Vagina (tissue), 2 donors: ENCODE measurements at regions not wholly inside any gene's neighbourhood (a gene's known extent, or its start where the extent isn't known, plus 50 kb on each side); places are given as distances from the start of the nearest gene placed in this dataset.

Source experiments
- POLR2A ChIP-seq, 2 donors: fragments of 450-650 bp; IDR thresholded peaks; one replicate each; pipeline ENCODE4 v1.6.1; 2017; ENCODE audit warnings: antibody characterized with exemption in 2 of 2, mild to moderate bottlenecking in 2 of 2, moderate library complexity in 2 of 2
- TF ChIP-seq, protein P1 (sequence below), 3 experiments: fragments of 450-650 bp in 2 of 3; fragments of 200-600 bp in 1 of 3; sonication (generic) in 1 of 3; IDR thresholded peaks; one replicate each; pipeline ENCODE4 v1.5.1; 2017 to 2019; ENCODE audit warnings: antibody characterized with exemption in 3 of 3, mild to moderate bottlenecking in 2 of 3, moderate library complexity in 2 of 3

DNA sequence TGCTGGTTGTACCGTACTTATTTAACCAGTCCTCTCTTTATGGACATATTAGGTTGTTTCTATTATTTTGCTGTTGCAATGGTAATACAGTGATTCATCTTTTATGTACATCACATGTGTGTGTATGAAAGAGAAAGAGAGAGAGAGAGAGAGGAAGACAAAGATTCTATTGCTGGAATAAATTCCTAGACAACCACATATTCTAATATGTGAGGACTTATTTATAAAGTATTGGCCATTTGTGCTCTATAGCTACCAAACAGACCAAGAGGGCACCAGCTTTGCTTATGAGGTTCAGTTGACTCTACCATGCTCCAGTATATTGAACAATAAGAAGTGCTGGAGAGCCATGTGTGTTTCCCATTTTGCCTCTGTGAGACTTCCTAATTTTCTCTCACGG lies 513.5 kb downstream of the DMAC1 start:
- no peak for TF ChIP-seq POLR2A (IDR thresholded peaks at IDR 0.05)
- TF ChIP-seq, protein P1, sequence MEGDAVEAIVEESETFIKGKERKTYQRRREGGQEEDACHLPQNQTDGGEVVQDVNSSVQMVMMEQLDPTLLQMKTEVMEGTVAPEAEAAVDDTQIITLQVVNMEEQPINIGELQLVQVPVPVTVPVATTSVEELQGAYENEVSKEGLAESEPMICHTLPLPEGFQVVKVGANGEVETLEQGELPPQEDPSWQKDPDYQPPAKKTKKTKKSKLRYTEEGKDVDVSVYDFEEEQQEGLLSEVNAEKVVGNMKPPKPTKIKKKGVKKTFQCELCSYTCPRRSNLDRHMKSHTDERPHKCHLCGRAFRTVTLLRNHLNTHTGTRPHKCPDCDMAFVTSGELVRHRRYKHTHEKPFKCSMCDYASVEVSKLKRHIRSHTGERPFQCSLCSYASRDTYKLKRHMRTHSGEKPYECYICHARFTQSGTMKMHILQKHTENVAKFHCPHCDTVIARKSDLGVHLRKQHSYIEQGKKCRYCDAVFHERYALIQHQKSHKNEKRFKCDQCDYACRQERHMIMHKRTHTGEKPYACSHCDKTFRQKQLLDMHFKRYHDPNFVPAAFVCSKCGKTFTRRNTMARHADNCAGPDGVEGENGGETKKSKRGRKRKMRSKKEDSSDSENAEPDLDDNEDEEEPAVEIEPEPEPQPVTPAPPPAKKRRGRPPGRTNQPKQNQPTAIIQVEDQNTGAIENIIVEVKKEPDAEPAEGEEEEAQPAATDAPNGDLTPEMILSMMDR (IDR thresholded peaks at IDR 0.05), result no peak
